NOMO-1 treated with dmso at 0.1 percent for 144 hours (cell line): ENCODE measurements at regions not wholly inside any gene's neighbourhood (a gene's known extent, or its start where the extent isn't known, plus 50 kb on each side); places are given as distances from the start of the nearest gene placed in this dataset.
"Not testable (repeated sequence)": the region's sequence is repeated elsewhere in the genome, so short reads cannot be mapped to it uniquely, and the experiment has no call there.

Experiments
- DNase-seq: peaks from one replicate; lab custom pipeline; 2025; ENCODE audit not compliant: unreplicated experiment; lab: John Stamatoyannopoulos, UW

- no peak for DNase-seq
Measured at GRCh38 chr11:86167499-86168164, 76.9 kb upstream of the EED start.

GRCh38 chr11:86166287-86166686 lies 78.3 kb upstream of the EED start:
- not testable (repeated sequence) for DNase-seq

GRCh38 chr11:86164106-86164505 lies 80.4 kb upstream of the EED start:
- no peak for DNase-seq

- DNase-seq, result not testable (repeated sequence)
Measured at GRCh38 chr11:86163221-86163876, 81.2 kb upstream of the EED start.

DNA sequence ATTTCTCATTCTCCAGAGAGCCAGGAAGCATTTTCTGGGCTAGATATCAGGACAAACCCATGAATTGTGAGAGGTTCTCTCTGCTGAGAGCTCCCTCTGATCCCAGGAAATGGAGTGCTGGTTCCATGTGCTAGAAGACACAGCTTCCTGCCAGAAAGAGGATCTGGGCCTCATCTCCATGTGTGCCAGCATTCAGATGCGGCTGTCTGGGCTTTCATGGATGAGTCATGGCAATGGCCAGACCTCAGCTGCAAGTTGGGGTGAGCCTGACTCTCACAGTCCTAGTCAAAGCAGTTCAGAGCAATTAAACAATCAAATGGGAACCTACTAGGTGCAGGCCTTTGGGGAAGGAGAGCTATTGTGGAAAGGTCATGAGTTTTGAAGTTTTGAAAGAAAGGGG lies 82.3 kb upstream of the EED start:
- peak; percentile 30 for DNase-seq

GRCh38 chr11:86161837-86162236 lies 82.7 kb upstream of the EED start:
- DNase-seq, result no peak

DNA sequence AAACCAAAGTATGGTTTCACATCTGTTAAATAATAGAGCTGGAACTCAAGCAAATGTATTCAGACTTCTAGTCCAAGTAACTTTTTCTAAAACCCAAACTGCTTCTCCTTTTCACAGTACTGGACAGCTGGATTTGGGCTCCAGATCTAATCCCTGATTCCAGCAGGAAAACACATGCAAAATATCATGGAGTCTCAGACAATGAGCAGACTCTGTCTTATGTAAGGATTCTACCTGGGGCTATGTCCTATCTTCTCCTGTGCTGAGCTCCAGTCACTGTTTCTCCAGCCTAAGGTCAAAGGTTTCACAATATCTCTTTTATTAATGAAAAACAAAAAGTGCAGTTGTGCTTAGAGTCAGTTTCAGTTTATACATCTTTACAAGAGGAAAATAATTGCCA lies 83.2 kb upstream of the EED start:
- no peak for DNase-seq

- DNase-seq, result no peak
Measured at GRCh38 chr11:86160541-86161149, 83.9 kb upstream of the EED start.

DNA sequence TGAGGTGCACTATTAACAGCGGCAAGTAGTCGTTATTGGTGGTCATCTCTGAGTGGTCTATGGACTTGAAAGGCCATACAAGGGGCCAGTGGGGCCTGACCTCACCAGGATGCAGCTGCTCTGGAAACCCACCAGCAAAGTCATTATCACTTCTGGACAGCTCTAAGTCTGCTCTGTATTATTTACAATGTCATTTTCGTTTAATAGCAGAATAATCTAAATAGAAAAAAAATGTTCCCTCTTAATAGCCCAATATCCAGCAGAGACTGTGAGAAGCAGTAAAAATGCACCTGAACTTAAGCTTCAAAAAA lies 85.0 kb upstream of the EED start:
- DNase-seq, result no peak

GRCh38 chr11:86158704-86159580 lies 85.6 kb upstream of the EED start:
- DNase-seq, result no peak

DNA sequence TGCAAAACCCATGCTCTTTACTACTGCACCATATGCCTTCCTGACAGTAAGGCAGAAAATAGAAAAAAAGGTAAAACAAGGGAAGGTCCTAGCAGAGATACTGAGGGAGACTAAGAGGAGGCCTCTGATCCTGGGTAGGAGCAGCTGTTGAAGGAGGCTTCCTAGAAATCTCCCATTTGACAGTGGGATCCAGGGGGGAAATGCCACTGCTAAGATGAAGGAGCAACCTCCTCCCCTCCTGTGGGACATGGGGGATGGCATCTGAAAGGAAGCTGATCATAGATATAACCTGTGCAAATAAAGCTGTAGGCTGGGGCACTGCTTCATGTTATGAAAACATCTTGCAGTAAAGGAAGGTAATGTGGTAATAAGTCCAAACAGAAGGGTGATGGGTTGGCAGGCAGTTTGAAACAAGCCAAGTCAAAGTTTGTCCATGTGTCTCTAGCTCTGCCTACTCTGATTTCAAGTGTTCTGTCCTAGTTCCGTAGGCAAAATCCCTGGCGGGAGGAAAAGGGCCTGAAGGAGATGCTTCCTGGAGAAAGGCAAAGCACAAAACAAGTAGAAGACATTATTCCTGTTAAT lies 86.7 kb upstream of the EED start:
- no peak for DNase-seq

DNA sequence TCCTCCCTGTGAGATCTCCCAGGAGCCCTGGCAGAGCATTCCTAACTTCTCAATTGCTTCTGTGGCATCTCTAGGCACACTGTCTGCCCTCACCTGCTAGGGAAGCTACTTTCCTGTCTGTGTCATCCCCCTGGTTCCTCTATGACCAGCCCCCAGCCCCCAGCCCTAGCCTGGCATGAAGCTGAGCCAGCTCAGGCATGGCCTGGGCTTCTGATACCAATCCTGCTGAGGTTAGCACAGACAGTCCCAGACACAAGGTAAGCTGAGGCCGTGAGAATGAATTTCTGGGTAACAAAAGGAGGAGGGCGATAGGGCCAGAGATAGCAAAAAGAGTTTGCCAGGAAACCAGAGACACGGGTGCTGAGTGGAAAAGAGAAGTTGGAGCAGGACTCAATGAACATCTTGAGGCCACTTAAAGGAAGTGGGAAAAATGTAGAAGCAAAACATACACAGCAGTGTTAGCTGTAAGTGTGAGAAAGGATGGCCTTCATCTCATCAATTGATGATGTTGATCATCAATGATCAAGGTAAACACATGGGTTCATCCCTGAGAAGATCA lies 87.6 kb upstream of the PICALM start:
- no peak for DNase-seq

GRCh38 chr11:86155200-86155844 lies 86.4 kb upstream of the PICALM start:
- DNase-seq, result no peak

DNA sequence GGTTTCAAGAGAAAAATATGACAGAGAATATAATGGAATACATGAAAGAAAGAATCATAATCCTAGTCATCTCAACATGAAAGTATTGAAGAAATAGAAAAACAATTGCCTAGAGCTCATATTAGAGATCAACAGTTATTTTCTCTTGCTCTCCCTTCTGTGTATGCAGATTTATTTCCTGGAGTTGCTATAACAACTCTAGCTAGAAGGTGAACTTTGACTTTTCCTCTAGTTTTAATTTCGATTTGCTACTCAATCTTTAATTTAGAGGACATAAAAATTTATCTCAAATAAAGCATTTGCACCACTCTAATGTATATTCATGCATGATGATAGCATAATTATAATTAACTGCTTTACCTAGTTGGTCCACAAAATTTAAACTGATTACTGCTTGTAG lies 84.6 kb upstream of the PICALM start:
- no peak for DNase-seq

GRCh38 chr11:86152901-86153300 lies 84.0 kb upstream of the PICALM start:
- no peak for DNase-seq

GRCh38 chr11:86152006-86152862 lies 83.3 kb upstream of the PICALM start:
- no peak for DNase-seq

DNA sequence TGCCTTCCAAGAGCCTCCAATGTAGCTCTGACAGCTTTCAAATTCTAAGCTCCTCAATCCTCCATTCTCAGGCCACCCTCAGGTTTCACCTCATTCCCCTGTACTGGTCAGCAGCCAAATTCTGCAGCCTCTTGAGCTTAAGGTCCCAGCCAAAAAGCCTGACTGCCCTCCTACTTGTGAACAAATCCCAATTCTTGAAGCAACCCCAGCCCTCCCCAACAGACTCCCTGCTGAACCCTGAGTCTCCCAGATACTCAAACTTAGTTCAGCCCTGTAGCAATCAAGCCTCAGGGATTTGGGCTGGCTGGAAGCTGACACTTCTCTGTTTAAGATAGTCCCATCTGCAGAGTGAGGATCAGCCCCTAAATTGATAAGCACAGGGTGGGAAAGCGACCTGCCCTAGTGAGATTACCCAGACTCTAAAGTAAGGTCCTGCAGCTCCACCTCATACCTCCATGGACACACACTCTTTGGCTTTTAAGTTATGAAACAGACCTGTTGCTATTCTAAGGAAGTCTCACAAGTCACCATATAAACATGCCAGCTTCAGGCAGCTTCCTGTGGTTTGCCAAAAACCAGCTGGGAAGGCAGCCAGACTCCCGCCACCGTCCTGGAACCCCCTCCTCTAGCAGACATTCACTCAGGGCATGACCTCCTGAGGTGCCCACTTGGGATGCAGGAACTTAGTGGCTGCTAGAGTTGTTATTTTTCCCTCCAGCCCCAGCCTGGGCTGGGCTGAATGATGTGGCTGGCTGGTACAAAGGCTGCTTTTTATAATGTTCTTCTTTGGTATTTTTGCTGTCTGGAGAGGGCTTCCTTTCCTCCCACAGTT lies 82.5 kb upstream of the PICALM start:
- no peak for DNase-seq

GRCh38 chr11:86150847-86151173 lies 81.9 kb upstream of the PICALM start:
- no peak for DNase-seq

DNA sequence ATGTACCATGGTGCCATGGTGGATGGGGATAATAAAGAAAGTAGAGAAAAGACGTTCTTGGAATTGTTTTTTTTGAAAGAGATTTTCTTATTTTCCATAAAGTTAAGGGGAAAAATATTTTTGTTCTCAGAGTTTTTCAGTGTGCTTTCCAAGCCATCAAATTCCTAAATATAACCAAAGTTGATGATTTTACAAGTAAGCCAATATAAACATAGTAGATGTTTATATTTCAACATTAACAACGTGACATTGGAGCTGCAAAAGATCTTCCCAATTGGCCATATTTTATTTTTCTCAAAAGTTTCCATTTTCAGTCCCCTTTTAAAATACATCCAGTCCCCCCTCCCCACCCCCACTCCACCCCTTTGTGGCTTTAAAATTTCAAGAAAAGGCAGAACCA lies 80.9 kb upstream of the PICALM start:
- DNase-seq, result no peak
